Fibroblast of lung (primary cell): ENCODE measurements at regions not wholly inside any gene's neighbourhood (a gene's known extent, or its start where the extent isn't known, plus 50 kb on each side); places are given as distances from the start of the nearest gene placed in this dataset.
A peak's percentile ranks its signal among the peaks of the same experiment; 100 is the strongest.

Experiments
- DNase-seq, 2 donors: peaks; one replicate each; pipeline versions ENCODE4 v3.0.0 to v3.0.0-alpha.2; 2010; ENCODE audit warnings: low read depth in 2 of 2
- H2AFZ ChIP-seq: 2 replicates; pipeline ENCODE4 v1.5.1; 2012; ENCODE audit warnings: low read length, control low read depth, inconsistent platforms
- H3K27ac ChIP-seq: 2 replicates; pipeline ENCODE4 v1.5.1; 2011; ENCODE audit warnings: low read length, control low read depth; ENCODE audit not compliant: insufficient read depth
- H3K27me3 ChIP-seq: 2 replicates; pipeline ENCODE4 v1.5.1; 2011; ENCODE audit warnings: mild to moderate bottlenecking, low read length; ENCODE audit not compliant: control insufficient read depth, insufficient read depth
- H3K36me3 ChIP-seq: 2 replicates; pipeline ENCODE4 v1.5.1; 2011; ENCODE audit warnings: low read length; ENCODE audit not compliant: control insufficient read depth, insufficient read depth
- H3K4me1 ChIP-seq: 2 replicates; pipeline ENCODE4 v1.5.1; 2011; ENCODE audit warnings: low read length; ENCODE audit not compliant: control insufficient read depth, insufficient read depth; ENCODE audit errors: extremely low read depth
- H3K4me2 ChIP-seq: 2 replicates; pipeline ENCODE4 v1.5.1; 2011; ENCODE audit warnings: low read length, control low read depth; ENCODE audit not compliant: insufficient read depth; ENCODE audit errors: extremely low read depth
- H3K4me3 ChIP-seq, 4 experiments: fragments of 200-600 bp in 1 of 4; sonication (generic) in 1 of 4; replicated peaks in 1 of 4; 2 replicates each; pipeline ENCODE4 v1.5.1; 2011 to 2016; ENCODE audit warnings: low read length in 4 of 4, low read depth in 3 of 4, mild to moderate bottlenecking in 3 of 4, control low read depth in 2 of 4, inconsistent platforms in 1 of 4, mixed read lengths in 1 of 4; ENCODE audit not compliant: insufficient read depth in 1 of 4; ENCODE audit errors: control extremely low read depth in 1 of 4
- H3K79me2 ChIP-seq: 2 replicates; pipeline ENCODE4 v1.5.1; 2012; ENCODE audit warnings: mild to moderate bottlenecking, low read length, inconsistent platforms; ENCODE audit not compliant: control insufficient read depth, insufficient read depth
- H3K9ac ChIP-seq: 2 replicates; pipeline ENCODE4 v1.5.1; 2011; ENCODE audit warnings: mild to moderate bottlenecking, low read length, control low read depth; ENCODE audit not compliant: insufficient read depth
- H3K9me3 ChIP-seq: 2 replicates; pipeline ENCODE4 v1.5.1; 2012; ENCODE audit warnings: low read depth, low read length; ENCODE audit not compliant: control insufficient read depth, insufficient read depth
- H4K20me1 ChIP-seq: 2 replicates; pipeline ENCODE4 v1.5.1; 2011; ENCODE audit warnings: low read length; ENCODE audit not compliant: control insufficient read depth, insufficient read depth; ENCODE audit errors: extremely low read depth
- CTCF ChIP-seq, 2 donors: IDR thresholded peaks in 1 of 2; conservative IDR thresholded peaks in 1 of 2; 1 replicate in 1 of 2; 2 replicates in 1 of 2; pipeline ENCODE4 v1.5.1; 2011 to 2012; ENCODE audit warnings: low read length in 2 of 2, control low read depth in 1 of 2, inconsistent platforms in 1 of 2, low read depth in 1 of 2, mild to moderate bottlenecking in 1 of 2
- EZH2 ChIP-seq: IDR thresholded peaks from 2 replicates; pipeline ENCODE4 v1.5.1; 2012; ENCODE audit warnings: low read length, control low read depth, mild to moderate bottlenecking; ENCODE audit errors: missing control alignments

GRCh38 chr1:222065234-222065633 lies 323.3 kb upstream of the DUSP10 start:
- Histone ChIP-seq H3K9me3 (no peaks in the 10 kb centered on the region), H3K27ac (no peak overlapping the region), H4K20me1 (no peaks in the 10 kb centered on the region), H2AFZ (no peak overlapping the region), H3K4me1 (no peaks in the 10 kb centered on the region), H3K4me3 (no peak overlapping the region), H3K4me2 (no peak overlapping the region), H3K27me3 (no peaks in the 10 kb centered on the region), H3K36me3 (no peaks in the 10 kb centered on the region), H3K9ac (no peak overlapping the region), H3K79me2 (no peaks in the 10 kb centered on the region)
- TF ChIP-seq CTCF (conservative IDR thresholded peaks at IDR 0.05 in 1 of 2, IDR thresholded peaks at IDR 0.05 in 1 of 2; ENCODE audit: low read depth in 1 of 2, low read length in 2 of 2) (no peak), EZH2 (no peak)
- DNase-seq = no peak

- no peak overlapping the region for H3K4me2 ChIP-seq
- peak; percentile 82 to 87 for DNase-seq
- no peaks in the 10 kb centered on the region for H3K27me3 ChIP-seq
- no peak overlapping the region for H2AFZ ChIP-seq
- H3K9ac ChIP-seq = no peak overlapping the region
- H3K9me3 ChIP-seq = no peaks in the 10 kb centered on the region
- H3K36me3 ChIP-seq = no peaks in the 10 kb centered on the region
- no peaks in the 10 kb centered on the region for H4K20me1 ChIP-seq
- H3K4me3 ChIP-seq = no peak overlapping the region
- no peak overlapping the region for H3K27ac ChIP-seq
- H3K4me1 ChIP-seq = no peaks in the 10 kb centered on the region
- no peaks in the 10 kb centered on the region for H3K79me2 ChIP-seq
- no peak for TF ChIP-seq EZH2
- no peak for TF ChIP-seq CTCF (conservative IDR thresholded peaks at IDR 0.05 in 1 of 2, IDR thresholded peaks at IDR 0.05 in 1 of 2; ENCODE audit: low read depth in 1 of 2, low read length in 2 of 2)
Observed at GRCh38 chr1:222064388-222065211, 322.7 kb upstream of the DUSP10 start.

- no peaks in the 10 kb centered on the region for H4K20me1 ChIP-seq
- H3K79me2 ChIP-seq = no peaks in the 10 kb centered on the region
- H3K4me1 ChIP-seq = no peaks in the 10 kb centered on the region
- H3K27ac ChIP-seq = no peak overlapping the region
- no peak overlapping the region for H3K4me3 ChIP-seq
- no peak for TF ChIP-seq CTCF (conservative IDR thresholded peaks at IDR 0.05 in 1 of 2, IDR thresholded peaks at IDR 0.05 in 1 of 2; ENCODE audit: low read depth in 1 of 2, low read length in 2 of 2)
- no peak for TF ChIP-seq EZH2
- no peaks in the 10 kb centered on the region for H3K9me3 ChIP-seq
- H3K36me3 ChIP-seq = no peaks in the 10 kb centered on the region
- H3K27me3 ChIP-seq = no peaks in the 10 kb centered on the region
- no peak for DNase-seq
- H2AFZ ChIP-seq = no peak overlapping the region
- H3K9ac ChIP-seq = no peak overlapping the region
- H3K4me2 ChIP-seq = no peak overlapping the region
Observed at GRCh38 chr1:222062640-222063039, 320.8 kb upstream of the DUSP10 start.
